ENCODE measurements at regions not wholly inside any gene's neighbourhood (a gene's known extent, or its start where the extent isn't known, plus 50 kb on each side); places are given as distances from the start of the nearest gene placed in this dataset.

GRCh38 chr16:49060728-49061127, 220.9 kb downstream of the CBLN1 start:
- TF ChIP-seq EP300 (IDR thresholded peaks at IDR 0.05; ENCODE audit: borderline replicate concordance in 1 of 2, low read depth in 1 of 2, low read length in 1 of 2) (no peak), TAF1 (IDR thresholded peaks at IDR 0.05; ENCODE audit: borderline replicate concordance, low read depth, low read length) (no peak), CTCF (IDR thresholded peaks at IDR 0.05) (no peak)
- TF ChIP-seq, protein P1, sequence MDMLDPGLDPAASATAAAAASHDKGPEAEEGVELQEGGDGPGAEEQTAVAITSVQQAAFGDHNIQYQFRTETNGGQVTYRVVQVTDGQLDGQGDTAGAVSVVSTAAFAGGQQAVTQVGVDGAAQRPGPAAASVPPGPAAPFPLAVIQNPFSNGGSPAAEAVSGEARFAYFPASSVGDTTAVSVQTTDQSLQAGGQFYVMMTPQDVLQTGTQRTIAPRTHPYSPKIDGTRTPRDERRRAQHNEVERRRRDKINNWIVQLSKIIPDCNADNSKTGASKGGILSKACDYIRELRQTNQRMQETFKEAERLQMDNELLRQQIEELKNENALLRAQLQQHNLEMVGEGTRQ (IDR thresholded peaks at IDR 0.05; ENCODE audit: borderline replicate concordance, low read depth, low read length): no peak
